GM08714 (cell line): ENCODE measurements at regions not wholly inside any gene's neighbourhood (a gene's known extent, or its start where the extent isn't known, plus 50 kb on each side); places are given as distances from the start of the nearest gene placed in this dataset.

Experiments used
- H3K4me3 ChIP-seq: fragments of 200-500 bp; sonication (Bioruptor generic); 2 replicates; pipeline ENCODE4 v1.5.1; 2014; ENCODE audit warnings: mild to moderate bottlenecking, low read length, inconsistent platforms
- ZNF274 ChIP-seq: IDR thresholded peaks from 2 replicates; pipeline ENCODE4 v1.6.1; 2012; ENCODE audit warnings: mild to moderate bottlenecking, low read depth, low read length

GRCh38 chr2:144595686-144596072 lies 75.8 kb upstream of the ZEB2 start:
- TF ChIP-seq ZNF274 = no peak
- H3K4me3 ChIP-seq = peak overlapping the region; percentile 28; the same call in 1 of the 2 replicates

- no peak overlapping the region for H3K4me3 ChIP-seq
- TF ChIP-seq ZNF274 = no peak
Measured at GRCh38 chr2:144595279-144595678, 75.4 kb upstream of the ZEB2 start.

- no peak overlapping the region for H3K4me3 ChIP-seq
- TF ChIP-seq ZNF274 = no peak
Measured at GRCh38 chr2:144593803-144594202, 73.9 kb upstream of the ZEB2 start.

GRCh38 chr2:144592500-144593256 lies 72.8 kb upstream of the ZEB2 start:
- H3K4me3 ChIP-seq = no peak overlapping the region
- TF ChIP-seq ZNF274 = no peak

- no peak overlapping the region for H3K4me3 ChIP-seq
- TF ChIP-seq ZNF274 = no peak
Measured at GRCh38 chr2:144587306-144587705, 67.4 kb upstream of the ZEB2 start.

GRCh38 chr2:144586476-144586875 lies 66.6 kb upstream of the ZEB2 start:
- no peak for TF ChIP-seq ZNF274
- H3K4me3 ChIP-seq = no peak overlapping the region

- TF ChIP-seq ZNF274 = no peak
Measured at GRCh38 chr2:144583741-144584453, 64.0 kb upstream of the ZEB2 start.

GRCh38 chr2:144583381-144583729 lies 63.4 kb upstream of the ZEB2 start:
- no peak for TF ChIP-seq ZNF274
- no peak overlapping the region for H3K4me3 ChIP-seq

More at GRCh38 chr2:144583741-144584453, 64.0 kb upstream of the ZEB2 start:
- H3K4me3 ChIP-seq = no peak overlapping the region

- TF ChIP-seq ZNF274 = no peak
- H3K4me3 ChIP-seq = no peak overlapping the region
Measured at GRCh38 chr2:144582651-144583380, 62.9 kb upstream of the ZEB2 start.

- no peak overlapping the region for H3K4me3 ChIP-seq
- TF ChIP-seq ZNF274 = no peak
Measured at GRCh38 chr2:144580521-144581161, 60.7 kb upstream of the ZEB2 start.

- no peak for TF ChIP-seq ZNF274
- no peak overlapping the region for H3K4me3 ChIP-seq
Measured at GRCh38 chr2:144579556-144579955, 59.6 kb upstream of the ZEB2 start.

- H3K4me3 ChIP-seq = no peak overlapping the region
- no peak for TF ChIP-seq ZNF274
Measured at GRCh38 chr2:144578099-144578498, 58.2 kb upstream of the ZEB2 start.

GRCh38 chr2:144572977-144573376 lies 53.1 kb upstream of the ZEB2 start:
- H3K4me3 ChIP-seq = no peak overlapping the region
- TF ChIP-seq ZNF274 = no peak

GRCh38 chr2:144571770-144572169 lies 51.9 kb upstream of the ZEB2 start:
- H3K4me3 ChIP-seq = no peak overlapping the region
- TF ChIP-seq ZNF274 = no peak
